Mucosa of descending colon (tissue), 3 donors: ENCODE measurements at regions not wholly inside any gene's neighbourhood (a gene's known extent, or its start where the extent isn't known, plus 50 kb on each side); places are given as distances from the start of the nearest gene placed in this dataset.
"Not testable (repeated sequence)": the region's sequence is repeated elsewhere in the genome, so short reads cannot be mapped to it uniquely, and the experiment has no call there.

ENCODE experiments used
- ATAC-seq: fragments of 200-7000 bp; cut with Tn5 transposase; one replicate; pipeline ENCODE4 v1.9.1; 2020; ENCODE audit warnings: mild to moderate bottlenecking, moderate library complexity
- DNase-seq, 3 donors: peaks; one replicate each; pipeline ENCODE4 v3.0.0-alpha.2; 2020
- H3K36me3 ChIP-seq: fragments of 200-600 bp; one replicate; pipeline ENCODE4 v1.8.0; 2021; ENCODE audit warnings: low read depth, mild to moderate bottlenecking
- H3K4me1 ChIP-seq: fragments of 200-600 bp; one replicate; pipeline ENCODE4 v1.8.0; 2021; ENCODE audit warnings: low read depth, mild to moderate bottlenecking
- H3K4me3 ChIP-seq: fragments of 200-600 bp; one replicate; pipeline ENCODE4 v1.8.0; 2021; ENCODE audit warnings: mild to moderate bottlenecking
- H3K9me3 ChIP-seq: fragments of 200-600 bp; one replicate; pipeline ENCODE4 v1.8.0; 2021; ENCODE audit warnings: mild to moderate bottlenecking
- CTCF ChIP-seq: fragments of 200-600 bp; IDR thresholded peaks from one replicate; pipeline ENCODE4 v1.8.0; 2022; ENCODE audit warnings: antibody characterized with exemption, mild to moderate bottlenecking
- intact Hi-C, 2 donors: fragments of 100-400 bp; cut with DNase I in 1 of 2; cut with micrococcal nuclease in 1 of 2; formaldehyde crosslinking; loops; one replicate each; pipeline versions ENCODE4 v1.11.0 to v1.11.1; 2022; cut with DNase I, micrococcal nuclease
- donor health status: DM: no; HTN: no; CAD: no; lungs with moderate emphysema.
- donor health status: DM: no; HTN: no; CAD: no.
- donor health status: DM: no; HTN: yes; CAD: no.

- Histone ChIP-seq H3K4me1 (peaks cover 11% of the 10 kb centered on the region), H3K36me3 (no peaks in the 10 kb centered on the region), H3K9me3 (no peaks in the 10 kb centered on the region), H3K4me3 (no peak overlapping the region)
- no peak for TF ChIP-seq CTCF
- ATAC-seq (no peak), DNase-seq (no peak)
- intact Hi-C loops, result no loop called here
Measured at GRCh38 chr2:242075168-242075567, 205.6 kb downstream of the RTP5 start.

- no peak for TF ChIP-seq CTCF
- H3K36me3 ChIP-seq, result no peaks in the 10 kb centered on the region
- peak; percentile 79 to 93 (median 84) for DNase-seq
Measured at GRCh38 chr2:242075696-242076095, 206.2 kb downstream of the RTP5 start.

GRCh38 chr2:242076184-242076583 is 206.7 kb downstream of the RTP5 start:
- peaks cover 11% of the 10 kb centered on the region for H3K4me1 ChIP-seq
- H3K4me3 ChIP-seq, intact Hi-C loops, H3K9me3 ChIP-seq, H3K36me3 ChIP-seq: not testable (repeated sequence)
- ATAC-seq (peak; percentile 58), DNase-seq (peak in 1 of 3 donors; percentile 20)

More at GRCh38 chr2:242075696-242076095, 206.2 kb downstream of the RTP5 start:
- no peaks in the 10 kb centered on the region for H3K9me3 ChIP-seq
- ATAC-seq, result peak; percentile 94
- H3K4me1 ChIP-seq, result peaks cover 11% of the 10 kb centered on the region
- intact Hi-C loops, result no loop called here
- H3K4me3 ChIP-seq, result no peak overlapping the region

DNA sequence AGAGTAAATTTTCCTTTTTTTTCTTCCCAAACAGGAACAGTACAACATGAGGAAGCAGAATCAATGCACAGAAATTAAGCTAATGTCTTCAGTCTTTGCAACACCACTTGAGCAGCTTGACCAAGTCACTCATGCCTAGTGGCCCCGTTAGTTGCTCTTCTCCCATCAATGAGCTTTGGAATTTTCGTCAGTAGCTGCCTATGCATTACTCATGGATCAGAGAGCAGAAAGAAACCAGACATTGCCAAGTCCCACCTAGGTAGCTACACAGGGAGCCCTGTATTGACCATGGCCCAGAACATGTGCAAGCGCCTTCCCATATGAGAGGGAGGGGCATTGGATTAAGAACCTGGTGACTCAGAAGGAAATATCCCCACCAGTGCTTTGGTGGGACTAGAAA is 208.9 kb downstream of the RTP5 start:
- H3K36me3 ChIP-seq, intact Hi-C loops, H3K9me3 ChIP-seq, ATAC-seq, DNase-seq, H3K4me3 ChIP-seq: not testable (repeated sequence)
- H3K4me1 ChIP-seq, result peaks cover 11% of the 10 kb centered on the region

DNA sequence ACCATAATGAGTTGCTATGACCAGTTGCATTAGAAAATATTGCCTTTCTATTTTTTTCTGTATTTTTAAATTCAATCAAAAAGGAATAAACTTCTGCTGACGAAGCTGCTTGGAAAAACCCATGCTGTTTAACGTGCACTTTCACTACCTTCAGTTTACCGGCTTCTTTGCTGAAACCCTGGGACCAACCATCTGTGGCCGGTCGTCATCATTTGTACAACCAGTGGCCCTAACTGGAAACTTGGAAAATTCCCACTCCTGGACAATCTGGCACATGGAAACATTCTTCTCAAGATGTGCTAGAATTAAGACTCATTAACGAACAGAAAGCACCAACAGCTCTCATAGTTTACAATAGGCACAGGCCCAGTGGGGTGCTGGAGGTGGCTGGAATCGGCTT is 210.3 kb downstream of the RTP5 start:
- H3K4me1 ChIP-seq, H3K9me3 ChIP-seq, ATAC-seq, H3K4me3 ChIP-seq, DNase-seq, intact Hi-C loops, H3K36me3 ChIP-seq: not testable (repeated sequence)

GRCh38 chr2:242080575-242081214 is 211.2 kb downstream of the RTP5 start:
- H3K4me3 ChIP-seq, intact Hi-C loops, H3K36me3 ChIP-seq, DNase-seq, H3K9me3 ChIP-seq, H3K4me1 ChIP-seq: not testable (repeated sequence)
- ATAC-seq, result peak; percentile 37

DNA sequence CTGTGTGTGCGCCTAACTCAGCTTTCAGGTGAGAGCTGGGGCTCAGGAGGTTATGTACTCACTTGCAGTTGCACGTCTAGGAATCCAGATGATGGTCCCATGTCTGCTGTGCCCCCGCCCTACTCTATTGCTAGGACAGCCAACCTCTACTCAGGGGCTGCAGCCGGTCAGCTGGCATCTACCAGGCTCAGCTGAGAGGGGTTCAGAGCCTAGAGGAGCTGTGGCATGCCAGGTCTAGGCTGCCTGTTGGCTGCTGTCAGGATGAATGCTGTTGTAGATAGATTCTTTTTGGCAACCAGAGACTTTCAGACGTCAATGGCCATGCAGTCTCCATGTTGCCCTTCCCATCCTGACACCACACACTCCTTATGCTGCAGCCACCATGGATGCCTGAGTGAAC is 214.5 kb downstream of the RTP5 start:
- H3K36me3 ChIP-seq, H3K9me3 ChIP-seq, H3K4me3 ChIP-seq, ATAC-seq, DNase-seq, H3K4me1 ChIP-seq, intact Hi-C loops: not testable (repeated sequence)

GRCh38 chr2:242085024-242085674 is 215.6 kb downstream of the RTP5 start:
- H3K36me3 ChIP-seq, intact Hi-C loops, H3K4me1 ChIP-seq, H3K9me3 ChIP-seq, DNase-seq, H3K4me3 ChIP-seq, ATAC-seq: not testable (repeated sequence)
